ENCODE measurements at regions not wholly inside any gene's neighbourhood (a gene's known extent, or its start where the extent isn't known, plus 50 kb on each side); places are given as distances from the start of the nearest gene placed in this dataset.
"Not testable (repeated sequence)": the region's sequence is repeated elsewhere in the genome, so short reads cannot be mapped to it uniquely, and the experiment has no call there.

GRCh38 chr4:104662269-104662668 is 167.6 kb upstream of the CXXC4 start:
- not testable (repeated sequence) for DNase-seq (ENCODE audit: low read depth in 1 of 2, low spot score in 1 of 2)

GRCh38 chr4:104677116-104677515 is 182.4 kb upstream of the CXXC4 start:
- no peak for DNase-seq (ENCODE audit: low read depth in 1 of 2, low spot score in 1 of 2)

- no peak for DNase-seq (ENCODE audit: low read depth in 1 of 2, low spot score in 1 of 2)
Measured at GRCh38 chr4:104682311-104682710, 187.6 kb upstream of the CXXC4 start.

DNA sequence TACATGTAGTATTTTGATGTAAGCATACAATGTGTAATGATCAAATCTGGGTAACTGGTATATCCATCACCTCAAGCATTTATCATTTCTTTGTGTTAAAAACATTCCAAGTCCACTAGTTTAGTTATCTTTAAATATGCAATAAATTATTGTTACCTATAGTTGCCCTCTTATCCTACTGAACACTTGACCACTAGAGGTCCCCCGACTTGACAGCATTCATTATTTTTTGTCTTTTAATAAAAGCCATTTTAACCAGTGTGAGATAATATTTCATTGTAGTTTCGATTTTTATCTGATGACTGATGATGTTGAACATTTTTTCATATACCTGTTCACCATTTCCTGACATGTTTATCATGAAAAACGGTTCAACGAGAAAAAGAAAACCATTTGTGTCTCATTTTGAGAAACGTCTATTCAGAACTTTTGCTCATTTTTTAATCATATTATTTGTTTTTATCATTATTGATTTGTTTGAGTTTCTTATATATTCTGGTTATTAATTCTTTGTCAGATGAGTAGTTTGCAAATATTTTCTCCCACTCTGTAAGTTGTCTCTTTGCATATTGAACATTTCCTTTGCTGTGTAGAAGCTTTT is 199.0 kb upstream of the CXXC4 start:
- DNase-seq (ENCODE audit: low read depth in 1 of 2, low spot score in 1 of 2): no peak

GRCh38 chr4:104716584-104716983 is 221.9 kb upstream of the CXXC4 start:
- no peak for DNase-seq (ENCODE audit: low read depth in 1 of 2, low spot score in 1 of 2)

GRCh38 chr4:104719539-104720230 is 225.0 kb upstream of the CXXC4 start:
- no peak for DNase-seq (ENCODE audit: low read depth in 1 of 2, low spot score in 1 of 2)

GRCh38 chr4:104722467-104722866 is 227.8 kb upstream of the CXXC4 start:
- no peak for DNase-seq (ENCODE audit: low read depth in 1 of 2, low spot score in 1 of 2)

GRCh38 chr4:104726002-104726401 is 231.3 kb upstream of the CXXC4 start:
- DNase-seq (ENCODE audit: low read depth in 1 of 2, low spot score in 1 of 2): no peak

GRCh38 chr4:104727643-104728042 is 232.9 kb upstream of the CXXC4 start:
- no peak for DNase-seq (ENCODE audit: low read depth in 1 of 2, low spot score in 1 of 2)

GRCh38 chr4:104728380-104729122 is 233.9 kb upstream of the CXXC4 start:
- DNase-seq (ENCODE audit: low read depth in 1 of 2, low spot score in 1 of 2): no peak

GRCh38 chr4:104732766-104733165 is 238.1 kb upstream of the CXXC4 start:
- no peak for DNase-seq (ENCODE audit: low read depth in 1 of 2, low spot score in 1 of 2)

GRCh38 chr4:104735174-104735573 is 240.5 kb upstream of the CXXC4 start:
- no peak for DNase-seq (ENCODE audit: low read depth in 1 of 2, low spot score in 1 of 2)

DNA sequence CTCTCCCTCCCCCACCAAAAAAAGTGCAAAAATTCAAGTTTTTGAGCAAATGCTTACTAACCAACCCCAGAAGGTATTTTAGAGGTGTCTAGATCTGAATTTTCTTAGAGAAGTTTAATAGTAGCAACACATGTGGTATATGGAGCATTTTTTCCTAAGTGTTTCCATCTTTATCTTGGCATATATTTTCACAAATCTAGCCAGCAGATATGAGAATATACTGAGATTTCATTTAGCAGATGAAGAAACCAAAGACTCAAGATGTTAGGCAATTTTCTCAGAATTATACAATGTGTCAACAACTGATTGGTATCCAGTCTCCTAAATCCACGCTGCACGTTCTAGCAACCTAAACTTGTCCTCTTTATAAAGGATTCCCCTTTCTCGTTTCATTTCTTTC is 245.5 kb upstream of the CXXC4 start:
- no peak for DNase-seq (ENCODE audit: low read depth in 1 of 2, low spot score in 1 of 2)

DNA sequence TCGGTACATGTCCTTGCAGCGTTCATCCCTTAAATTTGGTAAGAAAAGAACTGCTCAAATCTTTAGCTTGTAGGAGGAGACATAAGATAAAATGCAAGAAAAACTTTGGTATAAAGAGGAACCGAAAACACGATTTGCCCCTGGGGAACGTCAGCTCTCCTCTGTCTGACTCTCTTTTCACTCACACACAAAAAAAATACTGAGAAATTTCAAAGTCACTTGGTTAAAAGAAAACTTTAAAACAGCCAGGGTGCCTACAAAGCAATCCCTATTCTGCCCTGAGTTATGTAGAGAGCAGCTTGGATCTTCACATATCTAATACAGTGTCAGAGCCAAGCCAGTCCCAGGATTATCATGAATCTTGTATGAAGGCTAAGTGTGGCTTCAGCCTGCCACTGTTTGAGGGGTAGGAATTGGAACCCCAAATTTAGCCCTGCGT is 248.5 kb upstream of the CXXC4 start:
- DNase-seq (ENCODE audit: low read depth in 1 of 2, low spot score in 1 of 2): no peak

GRCh38 chr4:104747635-104748034 is 252.9 kb upstream of the CXXC4 start:
- no peak for DNase-seq (ENCODE audit: low read depth in 1 of 2, low spot score in 1 of 2)

DNA sequence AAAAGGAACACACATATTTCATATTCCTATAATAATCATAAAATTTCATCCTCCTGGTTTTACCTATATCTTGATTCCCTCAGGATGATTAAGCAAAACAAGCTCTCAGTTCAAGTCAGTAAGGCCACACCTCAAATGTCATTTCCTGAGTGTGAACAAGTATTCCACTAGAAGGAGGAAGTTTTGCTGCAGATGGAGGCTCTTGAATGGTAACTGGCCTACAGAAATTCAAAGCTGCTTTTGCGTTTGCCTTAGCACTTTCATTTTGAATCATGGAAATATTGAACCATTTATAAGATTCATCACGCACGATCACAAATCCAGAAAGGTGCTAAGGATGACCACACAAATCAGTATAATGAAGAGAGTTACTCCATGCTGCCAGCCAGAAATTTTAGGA is 254.4 kb upstream of the CXXC4 start:
- DNase-seq (ENCODE audit: low read depth in 1 of 2, low spot score in 1 of 2): no peak

GRCh38 chr4:104750008-104750407 is 255.3 kb upstream of the CXXC4 start:
- no peak for DNase-seq (ENCODE audit: low read depth in 1 of 2, low spot score in 1 of 2)

DNA sequence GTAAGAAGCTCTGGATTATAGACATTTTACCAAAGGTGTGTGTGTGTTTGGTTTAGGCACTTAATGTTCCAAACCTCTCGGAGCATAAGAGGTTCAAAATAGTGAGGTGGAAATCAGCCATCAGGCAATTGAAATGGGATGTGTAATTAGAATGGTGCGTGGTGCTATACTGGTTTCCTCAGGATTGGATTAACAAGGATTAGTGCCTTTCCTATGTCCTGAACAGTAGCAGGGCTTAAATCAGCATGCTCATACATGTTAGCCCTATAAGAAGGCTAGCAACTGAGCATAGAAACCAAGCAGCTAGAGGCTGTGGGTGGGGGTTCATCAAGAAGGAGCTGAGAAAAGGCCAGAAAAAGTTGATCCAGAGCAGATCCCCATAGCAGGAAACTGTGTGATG is 256.8 kb upstream of the CXXC4 start:
- no peak for DNase-seq (ENCODE audit: low read depth in 1 of 2, low spot score in 1 of 2)

DNA sequence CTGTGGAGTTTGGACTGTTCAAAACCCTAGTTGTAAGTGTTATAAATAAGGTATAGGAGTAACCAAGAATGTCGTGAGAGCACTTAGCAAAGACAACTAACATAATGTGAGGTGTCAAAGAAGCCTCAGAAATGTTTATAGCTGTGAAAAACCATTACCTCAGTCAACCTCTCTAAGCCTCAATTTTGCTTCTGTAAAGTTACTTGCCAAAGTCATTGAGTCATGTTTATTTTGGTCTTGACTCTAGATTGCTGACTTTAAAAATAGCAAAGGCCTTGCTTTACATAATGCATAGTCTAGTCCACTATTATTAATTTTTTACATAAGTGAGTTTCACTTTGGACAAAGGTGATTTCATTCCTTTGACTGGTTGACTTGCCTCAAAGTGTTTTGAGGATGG is 257.6 kb upstream of the CXXC4 start:
- DNase-seq (ENCODE audit: low read depth in 1 of 2, low spot score in 1 of 2): no peak

- DNase-seq (ENCODE audit: low read depth in 1 of 2, low spot score in 1 of 2): no peak
Measured at GRCh38 chr4:104756837-104757236, 262.1 kb upstream of the CXXC4 start.

DNA sequence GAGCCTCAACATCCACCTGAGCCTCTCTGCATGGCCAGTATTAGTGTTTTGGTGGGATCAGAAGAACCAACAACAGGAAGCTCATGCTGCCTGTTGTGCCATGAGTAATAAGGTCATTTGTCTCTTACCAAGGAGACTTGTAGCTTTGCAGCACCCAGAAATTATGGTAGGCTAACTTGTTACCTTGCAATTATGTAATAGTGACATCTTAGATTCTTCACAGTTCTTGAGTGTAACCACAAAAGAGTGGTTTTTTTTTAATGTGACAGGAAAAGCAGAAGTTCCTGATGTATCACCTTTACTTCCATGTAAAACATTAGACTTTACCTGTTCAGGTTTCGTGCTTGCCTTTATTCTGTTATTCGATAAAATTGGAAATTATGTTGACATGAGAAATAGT is 263.9 kb upstream of the CXXC4 start:
- DNase-seq (ENCODE audit: low read depth in 1 of 2, low spot score in 1 of 2): no peak

DNA sequence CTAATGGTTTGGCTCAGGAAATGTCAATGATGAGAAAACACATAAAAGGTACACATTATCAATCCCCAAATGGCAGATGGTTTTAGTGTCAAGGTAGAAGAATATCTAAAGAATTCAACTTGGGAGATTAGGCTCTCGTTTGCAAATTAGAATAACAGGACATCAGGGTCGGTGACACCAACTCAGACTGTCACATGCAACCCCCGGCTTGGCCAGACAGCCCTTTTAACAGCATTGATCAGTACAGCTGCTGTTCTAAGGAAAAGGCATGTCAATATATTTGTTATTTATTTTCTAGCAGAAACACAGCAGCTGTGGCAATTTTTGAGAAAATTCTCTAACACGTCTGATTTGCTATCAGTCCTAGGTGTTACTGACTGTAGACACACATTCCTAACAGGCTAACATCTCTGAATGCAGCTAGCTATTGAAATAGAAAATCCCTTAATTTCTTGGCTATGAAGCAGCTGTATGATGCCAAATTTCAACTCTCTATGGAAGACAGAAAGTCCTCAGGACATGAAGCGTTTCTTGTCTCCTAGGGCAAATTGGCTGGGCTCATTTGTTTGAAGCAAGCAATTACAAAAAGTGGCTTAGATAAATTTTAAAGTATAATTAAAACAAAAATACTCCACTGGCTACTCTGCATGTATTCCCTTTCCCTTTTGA is 269.0 kb upstream of the CXXC4 start:
- no peak for DNase-seq (ENCODE audit: low read depth in 1 of 2, low spot score in 1 of 2)

Data from activated CD4-positive, alpha-beta T cell treated with anti-CD3 and anti-CD28 coated beads, Interleukin-2, amount 50 U/mL, for 24 hours (primary cell).